Muscle layer of duodenum (tissue), 2 donors: ENCODE measurements at regions not wholly inside any gene's neighbourhood (a gene's known extent, or its start where the extent isn't known, plus 50 kb on each side); places are given as distances from the start of the nearest gene placed in this dataset.
"Not testable (repeated sequence)": the region's sequence is repeated elsewhere in the genome, so short reads cannot be mapped to it uniquely, and the experiment has no call there.

ENCODE experiments used
- H3K27ac ChIP-seq: one replicate; pipeline ENCODE4 v1.7.0; 2013; ENCODE audit warnings: mild to moderate bottlenecking, low read length
- H3K27me3 ChIP-seq: one replicate; pipeline ENCODE4 v1.7.0; 2013; ENCODE audit warnings: low read depth, mild to moderate bottlenecking, control low read depth, low read length
- H3K36me3 ChIP-seq, 2 donors: one replicate each; pipeline ENCODE4 v1.7.0; 2013; ENCODE audit warnings: low read length in 2 of 2, control low read depth in 1 of 2, mild to moderate bottlenecking in 1 of 2; ENCODE audit not compliant: insufficient read depth in 2 of 2, control insufficient read depth in 1 of 2
- H3K4me1 ChIP-seq, 2 donors: one replicate each; pipeline ENCODE4 v1.7.0; 2013; ENCODE audit warnings: low read length in 2 of 2, mild to moderate bottlenecking in 2 of 2, control low read depth in 1 of 2, moderate library complexity in 1 of 2; ENCODE audit not compliant: insufficient read depth in 2 of 2, control insufficient read depth in 1 of 2
- H3K4me3 ChIP-seq, 2 donors: one replicate each; pipeline ENCODE4 v1.7.0; 2013; ENCODE audit warnings: low read length in 2 of 2, low read depth in 1 of 2, mild to moderate bottlenecking in 1 of 2
- H3K9me3 ChIP-seq, 2 donors: one replicate each; pipeline ENCODE4 v1.7.0; 2013; ENCODE audit warnings: low read length in 2 of 2, control low read depth in 1 of 2, mild to moderate bottlenecking in 1 of 2; ENCODE audit not compliant: control insufficient read depth in 1 of 2
- donor health status: healthy.

DNA sequence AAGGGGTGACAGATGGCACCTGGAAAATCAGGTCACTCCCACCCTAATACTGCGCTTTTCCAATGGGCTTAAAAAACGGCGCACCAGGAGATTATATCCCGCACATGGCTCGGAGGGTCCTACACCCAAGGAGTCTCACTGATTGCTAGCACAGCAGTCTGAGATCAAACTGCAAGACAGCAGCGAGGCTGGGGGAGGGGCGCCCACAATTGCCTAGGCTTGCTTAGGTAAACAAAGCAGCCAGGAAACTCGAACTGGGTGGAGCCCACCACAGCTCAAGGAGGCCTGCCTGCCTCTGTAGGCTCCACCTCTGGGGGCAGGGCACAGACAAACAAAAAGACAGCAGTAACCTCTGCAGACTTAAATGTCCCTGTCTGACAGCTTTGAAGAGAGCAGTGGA is 205.7 kb upstream of the HTR1E start:
- not testable (repeated sequence) for H3K36me3 ChIP-seq, H3K27me3 ChIP-seq, H3K9me3 ChIP-seq

DNA sequence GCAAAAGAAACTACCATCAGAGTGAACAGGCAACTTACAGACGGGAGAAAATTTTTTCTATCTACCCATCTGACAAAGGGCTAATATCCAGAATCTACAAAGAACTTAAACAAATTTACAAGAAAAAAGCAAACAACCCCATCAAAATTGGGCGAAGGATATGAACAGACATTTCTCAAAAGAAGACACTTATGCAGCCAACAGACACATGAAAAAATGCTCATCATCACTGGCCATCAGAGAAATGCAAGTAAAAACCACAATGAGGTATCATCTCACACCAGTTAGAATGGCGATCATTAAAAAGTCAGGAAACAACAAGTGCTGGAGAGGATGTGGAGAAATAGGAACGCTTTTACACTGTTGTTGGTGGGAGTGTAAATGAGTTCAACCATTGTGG is 206.6 kb upstream of the HTR1E start:
- not testable (repeated sequence) for H3K9me3 ChIP-seq, H3K27ac ChIP-seq, H3K36me3 ChIP-seq, H3K4me1 ChIP-seq, H3K4me3 ChIP-seq, H3K27me3 ChIP-seq

More for the DNA sequence above, 205.7 kb upstream of the HTR1E start:
- H3K4me1 ChIP-seq, H3K4me3 ChIP-seq, H3K27ac ChIP-seq: not testable (repeated sequence)

DNA sequence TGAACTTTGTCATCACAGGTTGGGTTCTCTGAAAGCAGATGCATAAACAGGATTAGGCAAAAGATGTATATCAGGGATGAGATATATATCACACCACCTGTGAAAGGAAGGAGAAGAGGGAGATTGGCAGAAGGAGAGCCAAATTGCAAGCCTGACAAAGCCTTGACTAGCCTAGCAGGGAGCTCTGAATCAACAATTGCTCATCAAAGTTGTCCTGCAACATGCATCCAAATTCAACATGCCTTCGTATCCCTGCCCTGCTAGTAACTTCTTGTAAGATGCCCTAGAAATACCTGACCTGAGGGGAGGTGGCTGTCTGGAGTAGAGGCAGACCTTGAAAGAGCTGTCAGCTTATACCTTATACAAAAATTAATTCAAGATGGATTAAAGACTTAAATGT is 207.1 kb upstream of the HTR1E start:
- Histone ChIP-seq H3K4me3 (no peak overlapping the region), H3K9me3 (peaks cover 0 to 9% of the 10 kb centered on the region in 2 donors), H3K27me3 (no peaks in the 10 kb centered on the region), H3K4me1 (no peaks in the 10 kb centered on the region), H3K27ac (no peak overlapping the region), H3K36me3 (no peaks in the 10 kb centered on the region)

DNA sequence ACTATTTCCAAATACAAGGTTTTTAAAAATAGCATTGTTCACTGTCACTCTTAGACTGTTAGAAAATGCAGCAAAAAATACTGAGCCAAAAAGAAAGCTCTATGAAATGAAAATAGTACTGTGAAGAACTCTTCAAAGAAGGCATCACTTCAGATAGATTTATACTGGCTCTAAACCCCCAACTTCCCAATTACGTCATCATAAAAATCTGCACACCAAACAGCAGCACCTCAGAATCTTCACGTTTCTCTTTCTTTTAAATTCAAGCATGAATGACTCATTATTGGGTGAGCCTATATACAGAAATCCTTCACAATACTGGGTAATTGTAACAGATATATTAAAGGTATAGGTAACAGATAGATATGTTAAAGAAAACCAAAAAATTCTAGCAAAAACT is 208.4 kb upstream of the HTR1E start:
- no peaks in the 10 kb centered on the region for H3K27me3 ChIP-seq
- H3K27ac ChIP-seq: no peak overlapping the region

DNA sequence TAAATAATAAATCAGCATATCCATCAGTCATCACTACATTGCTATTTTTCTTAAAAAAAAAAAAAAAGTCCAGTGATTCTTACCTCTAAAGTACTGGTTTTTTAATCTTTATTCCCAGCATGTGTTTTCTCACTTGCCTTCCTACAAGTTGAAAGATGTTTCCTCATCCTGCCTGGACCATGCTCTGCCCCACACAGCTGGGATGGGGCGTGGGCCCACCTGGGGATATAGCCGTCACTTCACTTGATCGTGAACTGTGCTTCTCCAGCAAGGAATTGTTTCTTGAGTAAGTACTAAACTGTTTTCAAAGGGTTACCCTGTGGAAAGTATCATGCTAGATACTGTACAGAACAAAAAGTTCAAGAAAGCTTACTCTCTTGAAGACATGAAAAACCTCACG is 212.6 kb upstream of the HTR1E start:
- Histone ChIP-seq H3K4me3 (no peak overlapping the region), H3K4me1 (no peaks in the 10 kb centered on the region), H3K27me3 (no peaks in the 10 kb centered on the region), H3K36me3 (no peaks in the 10 kb centered on the region), H3K27ac (no peak overlapping the region), H3K9me3 (peaks cover 0 to under 1% of the 10 kb centered on the region in 2 donors)

More for the DNA sequence above, 208.4 kb upstream of the HTR1E start:
- no peak overlapping the region for H3K4me3 ChIP-seq
- H3K4me1 ChIP-seq: no peaks in the 10 kb centered on the region
- peaks cover 0 to 9% of the 10 kb centered on the region in 2 donors for H3K9me3 ChIP-seq
- H3K36me3 ChIP-seq: no peaks in the 10 kb centered on the region

DNA sequence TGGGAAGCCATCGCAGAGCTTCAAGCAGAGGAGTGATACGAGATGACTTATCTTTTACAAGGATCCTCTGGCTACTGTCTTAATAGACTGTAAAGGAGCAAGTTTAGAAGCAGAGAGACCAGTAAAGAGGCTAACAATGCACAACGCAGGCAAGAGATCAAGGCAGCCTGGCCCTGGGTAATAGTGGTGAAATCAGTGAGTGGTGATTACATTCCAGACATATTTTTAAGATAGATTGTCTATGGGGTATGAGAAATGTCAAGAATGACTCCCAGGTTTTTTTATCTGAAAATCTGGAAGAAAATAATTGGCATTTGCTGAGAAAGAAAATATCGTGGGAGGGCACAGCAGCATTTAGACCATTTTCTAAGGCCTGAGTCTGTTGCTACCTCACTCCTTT is 213.6 kb upstream of the HTR1E start:
- H3K27ac ChIP-seq: no peak overlapping the region
- no peaks in the 10 kb centered on the region for H3K36me3 ChIP-seq
- H3K4me1 ChIP-seq: no peaks in the 10 kb centered on the region
- no peaks in the 10 kb centered on the region for H3K9me3 ChIP-seq
- H3K27me3 ChIP-seq: no peaks in the 10 kb centered on the region
- no peak overlapping the region for H3K4me3 ChIP-seq

DNA sequence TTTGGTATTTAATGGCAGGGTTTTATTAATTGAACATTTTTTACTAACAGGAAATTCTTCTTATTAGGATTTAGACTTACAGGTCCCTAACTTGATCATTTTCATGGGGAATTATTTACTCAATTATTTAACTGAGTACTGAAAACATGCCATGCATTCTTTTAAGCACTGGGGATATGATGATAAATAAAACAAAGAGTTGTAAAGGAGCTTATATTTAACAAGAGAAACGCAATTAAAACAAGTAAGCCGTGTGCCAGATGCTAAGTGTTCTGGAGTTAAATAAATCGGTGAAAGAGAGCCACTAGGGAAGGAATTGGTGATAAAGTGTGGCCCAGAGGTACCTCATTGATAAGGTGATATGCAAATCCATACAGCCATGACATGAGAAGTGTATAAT is 214.2 kb upstream of the HTR1E start:
- Histone ChIP-seq H3K27me3 (no peaks in the 10 kb centered on the region), H3K9me3 (no peaks in the 10 kb centered on the region)

DNA sequence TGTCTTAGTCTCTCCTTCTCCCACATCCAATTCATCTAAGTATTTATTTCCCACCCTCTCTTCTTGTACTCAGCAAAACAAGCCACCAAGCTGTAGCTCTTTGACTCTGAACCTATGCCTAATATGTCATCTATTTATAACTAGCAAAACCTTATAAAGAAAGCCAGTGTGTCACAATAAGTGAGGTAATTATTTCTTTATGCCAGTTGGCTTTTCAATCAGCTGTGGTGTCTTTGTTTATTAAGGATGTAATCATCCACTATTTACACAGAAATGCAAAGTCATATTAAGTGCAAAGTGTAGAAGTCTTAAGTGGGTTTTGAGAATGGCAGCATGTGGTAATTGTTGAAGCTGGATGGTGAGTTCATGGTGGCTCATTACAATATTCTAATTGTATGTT is 215.2 kb upstream of the HTR1E start:
- Histone ChIP-seq H3K9me3 (no peaks in the 10 kb centered on the region), H3K36me3 (no peaks in the 10 kb centered on the region), H3K27me3 (no peaks in the 10 kb centered on the region), H3K4me3 (no peak overlapping the region), H3K27ac (no peak overlapping the region), H3K4me1 (no peaks in the 10 kb centered on the region)

More for the DNA sequence above, 214.2 kb upstream of the HTR1E start:
- Histone ChIP-seq H3K36me3 (no peaks in the 10 kb centered on the region), H3K27ac (no peak overlapping the region), H3K4me3 (no peak overlapping the region), H3K4me1 (no peaks in the 10 kb centered on the region)

DNA sequence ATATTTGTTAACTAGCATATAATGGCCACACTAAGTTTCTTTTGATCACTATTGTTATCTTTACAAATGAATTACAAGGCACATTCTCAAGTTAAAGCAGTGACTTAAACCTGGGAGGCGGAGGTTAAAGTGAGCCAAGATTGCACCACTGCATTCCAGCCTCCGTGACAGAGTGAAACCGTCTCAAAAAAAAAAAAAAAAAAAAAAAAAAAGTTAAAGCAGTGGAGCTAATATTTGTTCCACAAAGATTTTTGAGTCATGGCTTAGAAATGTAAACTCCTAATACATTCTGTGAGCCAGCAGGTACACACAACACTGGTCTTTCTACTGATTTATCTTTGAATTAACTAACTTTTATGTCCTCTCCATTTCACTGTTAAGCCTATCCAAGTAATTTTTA is 221.7 kb upstream of the HTR1E start:
- Histone ChIP-seq H3K36me3 (no peaks in the 10 kb centered on the region), H3K4me3 (no peak overlapping the region), H3K9me3 (no peaks in the 10 kb centered on the region), H3K27me3 (no peaks in the 10 kb centered on the region), H3K27ac (no peak overlapping the region), H3K4me1 (no peaks in the 10 kb centered on the region)

DNA sequence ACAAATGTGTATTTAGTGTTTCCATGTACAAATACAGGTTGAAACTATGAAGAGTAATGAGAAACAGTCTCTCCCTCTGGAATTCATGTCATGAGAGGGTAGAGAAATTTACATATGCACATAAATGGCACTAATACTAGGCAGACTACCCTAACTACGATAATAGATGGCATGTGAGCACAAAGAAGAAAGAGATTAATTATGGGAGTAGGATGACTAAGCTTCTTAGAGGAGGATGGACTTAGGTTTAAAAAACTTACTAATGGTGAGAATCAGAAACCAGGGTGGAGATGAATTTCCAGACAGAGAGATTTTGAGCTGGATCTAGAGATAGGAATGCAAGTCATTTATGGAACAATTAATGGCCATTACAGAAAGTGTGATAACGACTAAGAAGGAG is 225.3 kb upstream of the HTR1E start:
- Histone ChIP-seq H3K9me3 (no peaks in the 10 kb centered on the region), H3K27ac (no peak overlapping the region), H3K4me3 (no peak overlapping the region), H3K27me3 (no peaks in the 10 kb centered on the region), H3K4me1 (no peaks in the 10 kb centered on the region), H3K36me3 (no peaks in the 10 kb centered on the region)

DNA sequence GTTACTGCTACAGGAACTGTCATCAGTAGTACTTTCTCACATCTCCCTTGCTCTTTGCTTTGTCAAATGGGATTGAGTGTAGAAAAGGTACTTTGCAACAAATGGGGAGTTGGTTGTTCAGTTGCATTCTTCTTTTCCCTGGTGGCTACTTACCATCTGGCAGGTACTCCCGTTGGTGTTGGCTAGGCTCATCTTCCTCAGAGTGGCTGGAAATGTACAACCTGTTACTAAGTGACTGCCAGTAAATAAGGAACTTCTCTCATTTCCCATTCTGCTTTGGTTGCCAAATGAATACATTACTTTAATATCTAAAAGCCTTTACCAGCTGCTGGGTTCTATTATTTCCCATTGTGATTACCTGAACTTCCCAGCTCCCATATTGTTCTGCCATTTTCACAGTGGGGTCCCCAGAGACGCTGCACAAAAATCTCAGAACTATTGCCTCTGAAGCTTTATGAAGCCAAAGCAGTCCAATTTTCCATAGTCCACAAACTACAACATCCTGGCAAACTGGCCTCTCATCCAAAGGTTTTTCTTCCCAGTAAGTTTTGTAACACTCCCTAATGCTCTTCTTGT is 229.7 kb upstream of the HTR1E start:
- H3K27me3 ChIP-seq: no peaks in the 10 kb centered on the region
- H3K9me3 ChIP-seq: peaks cover 0 to 3% of the 10 kb centered on the region in 2 donors
- no peak overlapping the region for H3K4me3 ChIP-seq
- H3K4me1 ChIP-seq: no peaks in the 10 kb centered on the region
- no peaks in the 10 kb centered on the region for H3K36me3 ChIP-seq
- no peak overlapping the region for H3K27ac ChIP-seq

DNA sequence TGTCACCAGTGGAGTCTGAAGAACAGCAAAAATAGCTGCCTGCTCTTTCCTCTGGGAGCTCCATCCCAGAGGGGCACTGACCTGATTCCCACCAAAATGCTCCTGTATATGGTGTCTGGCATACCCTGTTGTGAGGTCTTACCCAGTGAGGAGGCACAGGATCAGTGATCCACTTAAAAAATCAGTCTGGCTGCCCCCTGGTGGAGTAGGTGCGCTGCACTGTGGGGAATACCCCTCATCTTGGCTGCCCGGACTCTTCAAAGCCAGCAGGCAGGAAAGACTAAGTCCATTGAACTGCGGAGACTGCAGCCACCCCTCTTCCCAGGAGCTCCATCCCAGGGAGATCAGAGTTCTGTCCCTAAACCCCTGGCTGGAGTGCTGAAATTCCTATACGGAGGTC is 230.9 kb upstream of the HTR1E start:
- Histone ChIP-seq H3K27me3 (no peaks in the 10 kb centered on the region), H3K4me3 (no peak overlapping the region), H3K27ac (no peak overlapping the region), H3K36me3 (no peaks in the 10 kb centered on the region), H3K4me1 (no peaks in the 10 kb centered on the region), H3K9me3 (peaks cover 0 to 3% of the 10 kb centered on the region in 2 donors)
